ENCODE measurements at regions not wholly inside any gene's neighbourhood (a gene's known extent, or its start where the extent isn't known, plus 50 kb on each side); places are given as distances from the start of the nearest gene placed in this dataset.

DNA sequence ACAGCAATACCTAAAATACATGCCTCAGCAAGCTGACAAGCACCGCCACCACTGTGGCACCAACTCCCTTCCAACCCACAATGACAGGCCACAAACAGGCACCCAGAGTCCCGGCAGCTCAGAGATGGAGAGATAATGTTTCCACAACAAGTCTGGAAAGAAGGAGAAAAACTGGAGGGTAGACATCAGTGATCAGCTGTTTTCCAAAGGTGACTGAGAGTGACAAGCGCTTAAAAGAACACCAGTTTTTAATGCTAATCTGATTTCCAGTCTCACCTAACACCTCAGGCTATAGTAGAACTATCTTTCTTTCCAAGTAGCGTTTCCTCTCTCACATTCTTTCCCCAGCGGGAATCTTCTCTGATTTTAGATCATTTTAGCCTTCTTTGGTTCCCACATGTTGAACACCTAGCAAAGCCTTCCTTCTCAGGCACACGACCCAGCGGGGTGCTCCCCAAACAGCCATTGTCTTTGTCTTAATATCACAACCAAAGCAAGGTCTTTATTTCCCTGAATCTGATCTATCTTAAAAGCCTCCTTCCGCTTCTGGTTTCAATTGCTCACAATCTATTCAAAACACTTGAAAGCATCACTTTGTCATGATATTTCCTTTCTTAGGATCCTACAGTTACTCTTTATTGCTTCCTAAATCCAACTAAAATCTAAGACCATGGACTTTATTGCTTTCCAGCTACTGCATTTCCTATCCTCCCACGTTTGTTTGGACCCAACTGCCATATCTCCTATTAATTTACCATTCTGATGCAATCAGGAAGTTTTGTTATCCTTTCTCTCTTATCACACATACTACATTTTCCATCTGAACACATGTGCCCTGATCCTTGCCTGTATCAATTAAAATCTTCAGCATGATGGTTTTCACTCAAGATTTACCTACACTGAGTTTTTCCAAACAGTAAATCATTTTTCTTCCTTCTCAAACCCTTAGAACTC, 282.7 kb downstream of the ADGB start:
- H3K27me3 ChIP-seq = no peaks in the 10 kb centered on the region
- no peaks in the 10 kb centered on the region for H3K9me3 ChIP-seq (replicated peaks)
- H3K4me3 ChIP-seq = no peak overlapping the region
- no peaks in the 10 kb centered on the region for H3K4me1 ChIP-seq
- no peak overlapping the region for H3K27ac ChIP-seq
- 0 out of 2 replicates have a peak, but pooled peaks cover 3% of the 10 kb centered on the region for H3K36me3 ChIP-seq
- no peak for DNase-seq

- peaks cover 3% of the 10 kb centered on the region for H3K4me1 ChIP-seq
- no peaks in the 10 kb centered on the region for H3K36me3 ChIP-seq
- no peak overlapping the region for H3K4me3 ChIP-seq
- no peaks in the 10 kb centered on the region for H3K27me3 ChIP-seq
- no peak for DNase-seq
- H3K9me3 ChIP-seq (replicated peaks) = no peaks in the 10 kb centered on the region; the same call in 1 of the 2 replicates
- H3K27ac ChIP-seq = no peak overlapping the region
Measured at GRCh38 chr6:146883640-146884531, 285.1 kb downstream of the ADGB start.

- no peaks in the 10 kb centered on the region for H3K36me3 ChIP-seq
- H3K9me3 ChIP-seq (replicated peaks) = no peaks in the 10 kb centered on the region; the same call in 1 of the 2 replicates
- DNase-seq = no peak
- H3K4me1 ChIP-seq = peaks cover 3% of the 10 kb centered on the region
- H3K27me3 ChIP-seq = no peaks in the 10 kb centered on the region
- H3K4me3 ChIP-seq = no peak overlapping the region
- H3K27ac ChIP-seq = no peak overlapping the region
Measured at GRCh38 chr6:146884728-146885127, 286.0 kb downstream of the ADGB start.

GRCh38 chr6:146885708-146886457, 287.1 kb downstream of the ADGB start:
- Histone ChIP-seq H3K36me3 (no peaks in the 10 kb centered on the region), H3K4me3 (no peak overlapping the region), H3K9me3 (replicated peaks) (no peaks in the 10 kb centered on the region; the same call in 1 of the 2 replicates), H3K4me1 (peaks cover 3% of the 10 kb centered on the region), H3K27ac (no peak overlapping the region), H3K27me3 (no peaks in the 10 kb centered on the region)
- no peak for DNase-seq

DNA sequence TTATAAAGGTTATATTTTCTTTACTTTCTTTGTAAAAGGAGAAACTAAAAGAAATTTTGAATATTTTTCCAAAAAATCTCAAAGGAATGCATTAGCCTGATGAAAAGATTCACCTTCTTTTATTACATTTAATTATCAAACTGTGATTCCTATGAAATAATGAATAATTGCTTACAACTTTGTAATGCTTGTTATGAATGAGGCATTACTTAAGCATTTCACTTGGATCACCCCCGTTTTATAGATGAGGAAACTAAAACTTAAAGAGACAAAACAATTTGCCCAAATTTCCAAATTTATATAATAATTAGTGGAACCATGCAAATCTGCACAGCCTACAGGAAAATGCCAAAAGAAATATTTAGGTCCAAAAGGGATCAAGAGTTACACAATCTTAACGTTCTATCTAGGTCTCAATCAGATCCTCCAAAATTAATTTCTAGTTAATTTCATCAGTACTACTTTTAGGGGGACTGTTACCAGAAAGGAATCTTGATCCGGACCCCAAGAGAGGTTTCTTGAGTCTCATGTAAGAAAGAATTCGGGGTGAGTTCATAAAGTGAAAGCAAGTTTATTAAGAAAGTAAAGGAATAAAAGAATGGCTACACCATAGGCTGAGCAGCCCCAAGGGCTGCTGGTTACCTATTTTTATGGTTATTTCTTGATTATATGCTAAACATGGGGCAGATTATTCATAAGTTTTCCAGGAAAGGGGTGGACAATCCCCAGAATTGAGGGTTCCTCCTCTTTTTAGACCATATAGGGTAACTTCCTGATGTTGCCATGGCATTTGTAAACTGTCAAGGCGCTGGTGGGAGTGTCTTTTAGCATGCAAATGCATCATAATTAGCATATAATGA, 288.0 kb downstream of the ADGB start:
- H3K27ac ChIP-seq = no peak overlapping the region
- H3K9me3 ChIP-seq (replicated peaks) = no peaks in the 10 kb centered on the region; the same call in 1 of the 2 replicates
- no peaks in the 10 kb centered on the region for H3K36me3 ChIP-seq
- H3K4me1 ChIP-seq = peaks cover 3% of the 10 kb centered on the region
- no peaks in the 10 kb centered on the region for H3K27me3 ChIP-seq
- no peak for DNase-seq
- H3K4me3 ChIP-seq = no peak overlapping the region

DNA sequence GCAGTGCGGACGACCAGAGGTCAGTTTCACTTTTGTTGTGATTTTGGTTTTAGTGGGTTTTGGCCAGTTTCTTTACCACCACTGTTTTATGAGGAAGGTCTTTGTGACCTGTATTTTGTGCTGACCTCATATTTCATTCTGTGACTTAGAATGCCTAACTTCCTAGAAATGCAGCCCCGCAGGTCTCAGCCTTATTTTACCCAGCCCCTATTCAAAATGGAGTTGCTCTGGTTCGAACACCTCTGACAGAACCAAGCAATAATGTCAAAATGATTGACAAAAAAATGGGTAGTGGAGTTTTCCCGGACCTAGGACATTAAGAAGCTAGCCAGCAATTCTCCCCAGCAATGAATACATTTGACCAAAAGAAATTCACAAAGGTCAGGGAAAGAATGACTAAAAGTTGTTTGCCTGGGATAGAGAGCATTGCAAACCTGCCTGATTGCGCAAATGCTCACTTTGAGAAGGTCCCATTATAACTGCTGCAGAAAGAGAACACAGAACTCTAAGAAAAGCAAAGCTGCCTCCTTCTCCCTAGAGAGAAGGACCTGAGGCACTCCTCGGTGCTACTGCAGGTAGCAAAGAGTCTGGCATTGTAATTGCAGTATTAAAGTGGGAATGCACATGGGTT, 288.8 kb downstream of the ADGB start:
- peaks cover 3% of the 10 kb centered on the region for H3K4me1 ChIP-seq
- no peak for DNase-seq
- no peaks in the 10 kb centered on the region; the same call in 1 of the 2 replicates for H3K9me3 ChIP-seq (replicated peaks)
- H3K36me3 ChIP-seq = no peaks in the 10 kb centered on the region
- no peak overlapping the region for H3K4me3 ChIP-seq
- no peak overlapping the region for H3K27ac ChIP-seq
- no peaks in the 10 kb centered on the region for H3K27me3 ChIP-seq

- no peaks in the 10 kb centered on the region for H3K27me3 ChIP-seq
- no peaks in the 10 kb centered on the region; the same call in 1 of the 2 replicates for H3K9me3 ChIP-seq (replicated peaks)
- no peaks in the 10 kb centered on the region for H3K36me3 ChIP-seq
- H3K4me1 ChIP-seq = peaks cover 3% of the 10 kb centered on the region
- DNase-seq = no peak
- H3K27ac ChIP-seq = no peak overlapping the region
- no peak overlapping the region for H3K4me3 ChIP-seq
Measured at GRCh38 chr6:146889303-146889702, 290.5 kb downstream of the ADGB start.

- no peak overlapping the region for H3K27ac ChIP-seq
- H3K4me1 ChIP-seq = peaks cover 3% of the 10 kb centered on the region
- H3K4me3 ChIP-seq = no peak overlapping the region
- no peaks in the 10 kb centered on the region for H3K27me3 ChIP-seq
- H3K36me3 ChIP-seq = no peaks in the 10 kb centered on the region
- DNase-seq = no peak
- no peaks in the 10 kb centered on the region; the same call in 1 of the 2 replicates for H3K9me3 ChIP-seq (replicated peaks)
Measured at GRCh38 chr6:146890172-146890571, 291.4 kb downstream of the ADGB start.

- DNase-seq = no peak
- no peak overlapping the region for H3K4me3 ChIP-seq
- no peaks in the 10 kb centered on the region for H3K36me3 ChIP-seq
- no peaks in the 10 kb centered on the region; the same call in 1 of the 2 replicates for H3K9me3 ChIP-seq (replicated peaks)
- H3K4me1 ChIP-seq = peaks cover 3% of the 10 kb centered on the region
- no peaks in the 10 kb centered on the region for H3K27me3 ChIP-seq
- H3K27ac ChIP-seq = no peak overlapping the region
Measured at GRCh38 chr6:146890644-146891434, 292.1 kb downstream of the ADGB start.

GRCh38 chr6:146891615-146892265, 293.0 kb downstream of the ADGB start:
- Histone ChIP-seq H3K4me3 (no peak overlapping the region), H3K27me3 (no peaks in the 10 kb centered on the region), H3K4me1 (peaks cover 3% of the 10 kb centered on the region), H3K27ac (no peak overlapping the region), H3K9me3 (replicated peaks) (no peaks in the 10 kb centered on the region; the same call in 1 of the 2 replicates), H3K36me3 (no peaks in the 10 kb centered on the region)
- no peak for DNase-seq

DNA sequence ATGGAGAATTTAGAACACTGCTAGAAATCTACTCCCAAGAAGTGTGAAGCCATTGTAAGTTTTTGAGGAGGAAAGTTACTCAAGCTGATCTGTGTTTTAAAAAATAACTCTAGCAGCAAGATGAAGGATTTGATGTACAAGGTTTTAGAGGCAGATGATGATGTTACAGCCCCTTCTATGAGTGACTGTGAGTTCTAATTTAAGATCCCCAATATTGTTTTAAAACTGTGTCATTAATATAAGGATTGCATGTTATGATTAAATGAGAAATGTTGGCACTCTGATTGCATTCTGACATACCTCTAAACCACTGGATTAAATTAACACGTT, 293.5 kb downstream of the ADGB start:
- Histone ChIP-seq H3K9me3 (replicated peaks) (no peaks in the 10 kb centered on the region; the same call in 1 of the 2 replicates), H3K4me1 (peaks cover 3% of the 10 kb centered on the region), H3K27me3 (no peaks in the 10 kb centered on the region), H3K27ac (no peak overlapping the region), H3K4me3 (no peak overlapping the region), H3K36me3 (no peaks in the 10 kb centered on the region)
- DNase-seq = no peak

DNA sequence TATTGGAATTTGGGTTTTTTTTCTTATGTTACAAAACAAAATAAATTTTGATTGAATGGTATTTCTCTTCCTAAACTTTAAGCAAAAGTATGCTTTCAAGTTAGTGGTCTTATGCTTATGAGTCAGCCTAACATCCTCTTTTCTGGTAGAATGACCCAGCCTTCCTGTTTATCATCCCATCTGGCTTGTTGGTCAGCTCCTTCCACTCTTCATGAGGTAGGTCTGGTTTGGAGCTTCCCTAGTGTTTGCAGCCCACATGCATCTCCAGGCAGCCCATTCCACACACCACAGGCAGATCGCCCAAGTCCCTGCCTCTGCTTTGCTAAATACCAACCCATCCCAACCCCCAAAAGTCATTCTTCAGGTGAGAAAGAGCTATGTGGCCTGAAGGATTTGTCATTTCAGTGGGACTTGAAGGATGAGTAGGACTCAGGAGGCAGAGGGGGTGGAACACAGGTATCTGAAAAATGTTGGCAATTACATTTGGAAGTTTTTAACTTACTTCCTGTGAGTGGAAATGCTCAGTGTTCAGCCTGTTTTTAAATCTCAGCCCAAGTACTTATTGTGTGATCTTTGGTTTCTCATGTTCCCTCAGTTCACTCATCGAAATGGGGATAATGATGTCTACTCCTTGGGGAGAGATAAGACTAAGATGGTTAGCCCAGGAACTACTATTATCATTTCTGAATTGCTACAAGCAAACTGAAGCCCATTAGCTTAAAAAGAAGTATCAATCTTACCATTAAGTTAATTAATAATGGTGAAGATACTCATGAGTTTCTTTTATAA, 294.0 kb downstream of the ADGB start:
- H3K9me3 ChIP-seq (replicated peaks) = no peaks in the 10 kb centered on the region; the same call in 1 of the 2 replicates
- no peak overlapping the region for H3K4me3 ChIP-seq
- H3K27ac ChIP-seq = no peak overlapping the region
- no peaks in the 10 kb centered on the region for H3K36me3 ChIP-seq
- no peaks in the 10 kb centered on the region for H3K27me3 ChIP-seq
- H3K4me1 ChIP-seq = peaks cover 3% of the 10 kb centered on the region
- no peak for DNase-seq

Data from SJCRH30 (cell line).